Adrenal gland (tissue), 9 donors: ENCODE measurements at regions not wholly inside any gene's neighbourhood (a gene's known extent, or its start where the extent isn't known, plus 50 kb on each side); places are given as distances from the start of the nearest gene placed in this dataset.
A peak's percentile ranks its signal among the peaks of the same experiment; 100 is the strongest.

Experiments used
- DNase-seq, 7 donors: peaks; one replicate each; pipeline ENCODE4 v3.0.0-alpha.2; 2019 to 2020
- H3K27ac ChIP-seq, 5 donors: fragments of 200-600 bp; sonication (generic) in 4 of 5; 1 replicate in 3 of 5; 2 replicates in 2 of 5; pipeline versions ENCODE4 v1.5.1 to v1.8.0; 2016 to 2020; ENCODE audit warnings: mild to moderate bottlenecking in 1 of 5
- H3K27me3 ChIP-seq: fragments of 200-600 bp; 2 replicates; pipeline ENCODE4 v1.8.0; 2021
- H3K36me3 ChIP-seq, 2 donors: fragments of 200-600 bp; replicated peaks in 1 of 2; 1 replicate in 1 of 2; 2 replicates in 1 of 2; pipeline versions ENCODE4 v1.5.1 to v1.8.0; 2018 to 2022
- H3K4me1 ChIP-seq, 2 donors: fragments of 200-600 bp; replicated peaks in 1 of 2; 1 replicate in 1 of 2; 2 replicates in 1 of 2; pipeline versions ENCODE4 v1.5.1 to v1.8.0; 2018 to 2021
- H3K4me3 ChIP-seq, 4 donors: fragments of 200-600 bp; sonication (generic) in 3 of 4; one replicate each; pipeline ENCODE4 v1.5.1; 2016 to 2018
- H3K9me3 ChIP-seq, 3 donors: fragments of 200-600 bp; sonication (generic) in 1 of 3; replicated peaks in 1 of 3; 1 replicate in 2 of 3; 2 replicates in 1 of 3; pipeline versions ENCODE4 v1.5.1 to v1.8.0; 2016 to 2021
- POLR2A ChIP-seq, 2 donors: fragments of 450-650 bp; IDR thresholded peaks; one replicate each; pipeline ENCODE4 v1.6.1; 2017; ENCODE audit warnings: antibody characterized with exemption in 2 of 2, mild to moderate bottlenecking in 2 of 2, moderate library complexity in 1 of 2
- WGBS, 4 donors: extraction: QIAGEN DNeasy Blood & Tissue Kit in 2 of 4; methylation state at CpG; one replicate each; pipeline versions ENCODE4 v1.1.5 to v1.1.7; 2013 to 2017; 5-methylcytosine and 5-hydroxymethylcytosine counted together
- intact Hi-C, 2 donors: fragments of 100-400 bp; cut with DNase I; formaldehyde crosslinking; loops; one replicate each; pipeline versions ENCODE4 v1.14.1 to v1.15.0; 2022 to 2023
- TF ChIP-seq, protein P1 (sequence below), 6 experiments: fragments of 450-650 bp in 4 of 6; fragments of 200-600 bp in 2 of 6; sonication (generic) in 1 of 6; IDR thresholded peaks; 1 replicate in 5 of 6; 2 replicates in 1 of 6; pipeline versions ENCODE4 v1.5.1 to v1.8.0; 2016 to 2021; ENCODE audit warnings: antibody characterized with exemption in 6 of 6, mild to moderate bottlenecking in 2 of 6, moderate library complexity in 1 of 6
- donor health status: healthy with polysubstance abuse.
- donor health status: Bipolar disorder and iron deficiency.
- donor health status: DM: yes; HTN: yes; CAD: no.
- donor health status: DM: no; HTN: no; CAD: no.
- donor health status: DM: no; HTN: no; CAD: no.

DNA sequence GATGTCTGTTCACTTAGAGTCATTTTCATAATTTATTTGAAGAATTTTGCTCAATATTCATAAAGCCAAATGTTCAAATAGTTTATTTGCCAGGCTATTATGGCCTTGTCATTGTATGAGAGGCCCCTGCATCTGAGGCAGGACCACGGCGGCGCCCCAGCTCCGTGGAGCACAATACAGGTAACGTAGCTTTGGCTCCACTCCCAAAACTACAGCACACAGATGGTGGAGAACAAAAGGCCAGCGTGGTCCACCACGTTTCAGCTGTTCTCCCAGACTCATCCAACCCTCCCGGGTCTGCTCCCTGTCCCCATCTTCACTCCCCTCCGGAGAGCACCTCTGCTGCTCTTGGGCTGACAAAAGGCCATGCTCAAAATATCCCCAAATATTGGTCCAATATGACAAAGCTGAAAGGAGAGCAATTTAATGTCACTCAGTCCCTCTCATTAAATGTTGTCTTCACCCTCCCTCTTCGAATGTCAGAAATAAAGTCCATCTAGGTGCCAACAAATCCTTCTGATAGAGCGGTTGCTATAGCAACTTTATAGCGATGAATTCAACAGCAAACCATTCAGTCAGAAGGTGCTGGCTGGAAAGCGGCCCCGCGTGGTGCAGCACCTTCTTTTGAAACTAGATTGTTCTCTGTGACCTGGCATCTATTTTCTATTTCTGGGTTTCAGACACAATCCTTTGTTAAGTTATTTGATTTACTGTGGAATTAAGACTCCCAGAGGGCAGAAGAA lies 504.3 kb downstream of the ARHGEF28 start:
- peaks cover 0 to 7% of the 10 kb centered on the region in 2 donors for H3K4me1 ChIP-seq
- no peak for DNase-seq
- no peaks in the 10 kb centered on the region for H3K36me3 ChIP-seq
- no peaks in the 10 kb centered on the region for H3K9me3 ChIP-seq
- 84 to 93% (median 91%) methylated on average over 15 of the region's 15 CpGs for WGBS, 4 donors
- H3K27me3 ChIP-seq = no peaks in the 10 kb centered on the region
- no peak overlapping the region for H3K27ac ChIP-seq
- TF ChIP-seq, protein P1, sequence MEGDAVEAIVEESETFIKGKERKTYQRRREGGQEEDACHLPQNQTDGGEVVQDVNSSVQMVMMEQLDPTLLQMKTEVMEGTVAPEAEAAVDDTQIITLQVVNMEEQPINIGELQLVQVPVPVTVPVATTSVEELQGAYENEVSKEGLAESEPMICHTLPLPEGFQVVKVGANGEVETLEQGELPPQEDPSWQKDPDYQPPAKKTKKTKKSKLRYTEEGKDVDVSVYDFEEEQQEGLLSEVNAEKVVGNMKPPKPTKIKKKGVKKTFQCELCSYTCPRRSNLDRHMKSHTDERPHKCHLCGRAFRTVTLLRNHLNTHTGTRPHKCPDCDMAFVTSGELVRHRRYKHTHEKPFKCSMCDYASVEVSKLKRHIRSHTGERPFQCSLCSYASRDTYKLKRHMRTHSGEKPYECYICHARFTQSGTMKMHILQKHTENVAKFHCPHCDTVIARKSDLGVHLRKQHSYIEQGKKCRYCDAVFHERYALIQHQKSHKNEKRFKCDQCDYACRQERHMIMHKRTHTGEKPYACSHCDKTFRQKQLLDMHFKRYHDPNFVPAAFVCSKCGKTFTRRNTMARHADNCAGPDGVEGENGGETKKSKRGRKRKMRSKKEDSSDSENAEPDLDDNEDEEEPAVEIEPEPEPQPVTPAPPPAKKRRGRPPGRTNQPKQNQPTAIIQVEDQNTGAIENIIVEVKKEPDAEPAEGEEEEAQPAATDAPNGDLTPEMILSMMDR (IDR thresholded peaks at IDR 0.05) = no peak
- TF ChIP-seq POLR2A (IDR thresholded peaks at IDR 0.05) = no peak
- H3K4me3 ChIP-seq = no peak overlapping the region
- intact Hi-C loops = no loop called here

DNA sequence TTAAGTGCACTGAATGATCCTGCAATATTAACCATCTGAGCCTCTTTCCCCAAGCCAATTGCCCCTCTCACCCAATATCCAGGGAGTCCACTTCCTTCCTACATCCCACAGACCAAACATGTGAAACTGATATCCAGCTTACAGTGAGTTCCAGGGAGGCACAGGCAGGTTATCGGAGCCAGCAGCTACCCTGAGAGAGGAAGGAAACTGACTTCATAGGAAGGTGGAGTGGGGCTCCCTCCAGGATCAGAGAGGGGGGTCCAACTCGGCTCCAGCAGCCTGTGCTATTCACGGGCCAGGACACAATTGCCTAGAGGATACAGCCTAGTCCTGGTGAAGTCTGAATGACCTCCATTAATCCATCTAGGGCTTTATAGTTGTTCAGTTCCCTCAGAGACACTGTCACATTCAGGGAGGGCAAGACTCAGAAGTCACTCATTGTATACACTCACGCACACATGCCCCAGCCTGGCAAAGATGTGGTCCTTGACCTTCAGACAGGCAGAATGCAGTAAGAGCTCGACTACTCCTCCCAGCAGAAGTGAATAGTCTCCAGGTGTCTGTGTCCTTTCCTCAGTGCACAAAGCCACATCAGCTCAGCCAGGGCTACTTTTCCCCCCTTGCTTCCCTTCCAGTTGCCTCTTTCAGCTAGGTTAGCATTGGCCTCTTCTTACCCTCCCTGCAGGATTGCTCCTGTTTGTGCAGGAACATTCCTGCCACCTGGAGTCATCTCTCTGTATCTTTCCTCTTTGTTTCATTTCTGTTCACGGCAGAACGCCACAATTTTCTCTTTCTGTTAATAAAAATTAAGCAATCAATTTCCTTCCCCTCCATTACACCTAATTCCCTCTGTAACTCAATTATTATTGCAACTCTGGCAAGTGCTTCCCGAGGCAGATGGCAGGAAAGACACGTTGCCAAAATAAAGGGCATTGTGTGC lies 501.7 kb downstream of the ARHGEF28 start:
- 37 to 52% (median 40%) methylated on average over 9 of the region's 9 CpGs for WGBS, 4 donors
- H3K27me3 ChIP-seq = no peaks in the 10 kb centered on the region
- H3K9me3 ChIP-seq = no peaks in the 10 kb centered on the region
- H3K36me3 ChIP-seq = no peaks in the 10 kb centered on the region
- H3K4me3 ChIP-seq = no peak overlapping the region
- intact Hi-C loops = no loop called here
- no peak overlapping the region for H3K27ac ChIP-seq
- peaks cover 0 to 7% of the 10 kb centered on the region in 2 donors for H3K4me1 ChIP-seq
- TF ChIP-seq POLR2A (IDR thresholded peaks at IDR 0.05) = no peak
- TF ChIP-seq, protein P1 (IDR thresholded peaks at IDR 0.05) = peak in 2 of 6 experiments; percentile 6 to 29
- peak in 2 of 7 donors; percentile 1 to 10 for DNase-seq

DNA sequence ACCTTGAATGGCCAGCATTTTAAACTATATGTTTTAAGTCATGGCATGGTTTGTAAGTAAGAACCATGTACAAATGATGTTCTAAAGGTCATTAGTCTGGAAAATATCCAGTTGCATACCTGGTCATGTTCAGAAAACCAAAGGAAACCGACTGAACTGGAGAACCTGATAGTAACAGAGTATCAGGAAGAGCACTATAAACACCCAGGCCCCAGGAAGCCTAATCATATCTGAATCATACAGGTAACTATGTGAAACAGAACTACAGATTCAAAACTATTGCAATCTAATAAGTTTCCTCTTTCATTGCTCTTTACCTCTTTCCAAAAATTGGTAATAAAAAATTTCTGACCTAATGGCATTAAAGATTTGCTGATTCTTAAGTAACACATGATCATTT lies 500.3 kb downstream of the ARHGEF28 start:
- TF ChIP-seq POLR2A (IDR thresholded peaks at IDR 0.05) = no peak
- TF ChIP-seq, protein P1 (IDR thresholded peaks at IDR 0.05) = no peak
- Histone ChIP-seq H3K36me3 (no peaks in the 10 kb centered on the region), H3K27ac (no peak overlapping the region), H3K27me3 (no peaks in the 10 kb centered on the region), H3K4me3 (no peak overlapping the region), H3K9me3 (no peaks in the 10 kb centered on the region), H3K4me1 (peaks cover 0 to 7% of the 10 kb centered on the region in 2 donors)
- DNase-seq = no peak
- intact Hi-C loops = no loop called here
- 65 to 74% (median 67%) methylated on average over 1 of the region's 1 CpG for WGBS, 4 donors

DNA sequence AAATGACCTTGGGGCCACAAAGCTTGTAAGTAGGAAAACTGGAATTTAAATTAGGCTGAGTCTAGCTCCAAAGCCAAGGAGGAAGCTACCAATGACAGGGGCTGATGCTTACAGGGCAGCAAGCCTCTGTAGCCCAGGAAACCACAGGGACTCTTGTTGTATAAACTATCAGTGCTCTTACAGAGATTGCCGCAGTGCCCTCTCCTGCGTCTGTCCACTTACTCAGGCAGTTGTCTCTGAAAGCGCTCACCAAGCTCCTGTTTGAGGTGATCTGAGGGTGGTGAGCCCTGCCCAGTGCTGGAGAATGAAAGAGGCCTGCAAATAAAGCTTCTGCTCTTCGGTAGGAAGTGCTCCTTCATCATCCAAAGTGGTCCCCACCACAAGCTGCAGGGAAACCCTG lies 498.8 kb downstream of the ARHGEF28 start:
- no peak for DNase-seq
- H3K27ac ChIP-seq = no peak overlapping the region
- no peak overlapping the region for H3K4me3 ChIP-seq
- TF ChIP-seq POLR2A (IDR thresholded peaks at IDR 0.05) = no peak
- TF ChIP-seq, protein P1 (IDR thresholded peaks at IDR 0.05) = no peak
- intact Hi-C loops = no loop called here
- peaks cover 0 to 7% of the 10 kb centered on the region in 2 donors for H3K4me1 ChIP-seq
- no peaks in the 10 kb centered on the region for H3K9me3 ChIP-seq
- 83 to 98% (median 93%) methylated on average over 4 of the region's 4 CpGs for WGBS, 4 donors
- no peaks in the 10 kb centered on the region for H3K27me3 ChIP-seq
- no peaks in the 10 kb centered on the region for H3K36me3 ChIP-seq
